ENCODE measurements at regions not wholly inside any gene's neighbourhood (a gene's known extent, or its start where the extent isn't known, plus 50 kb on each side); places are given as distances from the start of the nearest gene placed in this dataset.

- TF ChIP-seq CTCF (conservative IDR thresholded peaks at IDR 0.05; ENCODE audit: low read depth, low read length): no peak
- DNase-seq (ENCODE audit: low read depth): peak; percentile 84
- no peak overlapping the region for H3K4me3 ChIP-seq (ENCODE audit: low read depth, low read length)
Measured at GRCh38 chr2:173544641-173545363, 190.1 kb downstream of the CDCA7 start.

- no peak for DNase-seq (ENCODE audit: low read depth)
- TF ChIP-seq CTCF (conservative IDR thresholded peaks at IDR 0.05; ENCODE audit: low read depth, low read length): no peak
- H3K4me3 ChIP-seq (ENCODE audit: low read depth, low read length): no peak overlapping the region
Measured at GRCh38 chr2:173545364-173545763, 190.7 kb downstream of the CDCA7 start.

- H3K4me3 ChIP-seq (ENCODE audit: low read depth, low read length): no peak overlapping the region
- no peak for TF ChIP-seq CTCF (conservative IDR thresholded peaks at IDR 0.05; ENCODE audit: low read depth, low read length)
- DNase-seq (ENCODE audit: low read depth): no peak
Measured at GRCh38 chr2:173547499-173547898, 192.8 kb downstream of the CDCA7 start.

- no peak overlapping the region for H3K4me3 ChIP-seq (ENCODE audit: low read depth, low read length)
- DNase-seq (ENCODE audit: low read depth): no peak
- TF ChIP-seq CTCF (conservative IDR thresholded peaks at IDR 0.05; ENCODE audit: low read depth, low read length): no peak
Measured at GRCh38 chr2:173550143-173550542, 195.5 kb downstream of the CDCA7 start.

GRCh38 chr2:173552531-173552930 is 197.9 kb downstream of the CDCA7 start:
- no peak for DNase-seq (ENCODE audit: low read depth)
- no peak for TF ChIP-seq CTCF (conservative IDR thresholded peaks at IDR 0.05; ENCODE audit: low read depth, low read length)
- no peak overlapping the region for H3K4me3 ChIP-seq (ENCODE audit: low read depth, low read length)

GRCh38 chr2:173553593-173553992 is 198.9 kb downstream of the CDCA7 start:
- no peak for TF ChIP-seq CTCF (conservative IDR thresholded peaks at IDR 0.05; ENCODE audit: low read depth, low read length)
- no peak overlapping the region for H3K4me3 ChIP-seq (ENCODE audit: low read depth, low read length)
- no peak for DNase-seq (ENCODE audit: low read depth)

- TF ChIP-seq CTCF (conservative IDR thresholded peaks at IDR 0.05; ENCODE audit: low read depth, low read length): no peak
- no peak overlapping the region for H3K4me3 ChIP-seq (ENCODE audit: low read depth, low read length)
- DNase-seq (ENCODE audit: low read depth): no peak
Measured at GRCh38 chr2:173555833-173556232, 201.2 kb downstream of the CDCA7 start.

All from epithelial cell of proximal tubule (primary cell).